Stomach smooth muscle (tissue), 2 donors: ENCODE measurements at regions not wholly inside any gene's neighbourhood (a gene's known extent, or its start where the extent isn't known, plus 50 kb on each side); places are given as distances from the start of the nearest gene placed in this dataset.

Experiments used
- H3K27ac ChIP-seq: one replicate; pipeline ENCODE4 v1.7.0; 2013; ENCODE audit warnings: mild to moderate bottlenecking, low read length, inconsistent platforms
- H3K27me3 ChIP-seq, 2 donors: one replicate each; pipeline ENCODE4 v1.7.0; 2013; ENCODE audit warnings: low read length in 2 of 2; ENCODE audit not compliant: insufficient read depth in 2 of 2, control insufficient read depth in 1 of 2
- H3K36me3 ChIP-seq, 2 donors: one replicate each; pipeline ENCODE4 v1.7.0; 2013; ENCODE audit warnings: low read length in 2 of 2; ENCODE audit not compliant: control insufficient read depth in 2 of 2, insufficient read depth in 2 of 2
- H3K4me1 ChIP-seq: one replicate; pipeline ENCODE4 v1.7.0; 2013; ENCODE audit warnings: low read length; ENCODE audit not compliant: control insufficient read depth, insufficient read depth
- H3K4me3 ChIP-seq, 2 donors: one replicate each; pipeline ENCODE4 v1.7.0; 2013; ENCODE audit warnings: low read length in 2 of 2
- H3K9ac ChIP-seq, 2 donors: one replicate each; pipeline ENCODE4 v1.7.0; 2013; ENCODE audit warnings: low read length in 2 of 2, mild to moderate bottlenecking in 1 of 2
- H3K9me3 ChIP-seq, 2 donors: one replicate each; pipeline ENCODE4 v1.7.0; 2013; ENCODE audit warnings: low read length in 2 of 2; ENCODE audit not compliant: control insufficient read depth in 2 of 2
- donor health status: healthy.
- donor health status: Pancreatic carcinoma.

DNA sequence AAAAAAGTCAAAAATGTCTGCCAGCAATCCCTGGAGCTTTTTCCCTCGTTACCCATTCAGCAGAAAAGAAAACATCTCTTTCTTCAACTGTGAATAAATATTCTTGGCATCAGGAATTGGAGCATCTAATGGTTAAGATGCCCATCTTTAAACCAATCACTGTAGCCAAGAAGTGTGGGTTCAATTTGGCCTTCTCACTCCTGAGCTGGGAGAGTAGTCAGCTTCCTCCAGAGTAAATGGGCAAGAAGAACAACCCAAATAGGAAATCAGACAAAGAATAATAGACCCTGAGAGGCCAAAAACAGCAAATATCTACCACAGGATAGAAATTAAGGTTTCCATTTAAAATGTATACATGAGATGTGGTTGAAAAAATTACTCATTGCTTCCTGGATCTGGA, 508.0 kb upstream of the MDFIC2 start:
- H3K4me3 ChIP-seq = no peak overlapping the region
- peaks cover 0 to 3% of the 10 kb centered on the region in 2 donors for H3K9me3 ChIP-seq
- H3K27me3 ChIP-seq = no peaks in the 10 kb centered on the region
- no peaks in the 10 kb centered on the region for H3K36me3 ChIP-seq
- H3K27ac ChIP-seq = no peak overlapping the region
- H3K4me1 ChIP-seq = no peaks in the 10 kb centered on the region
- no peak overlapping the region for H3K9ac ChIP-seq

- Histone ChIP-seq H3K9ac (no peak overlapping the region), H3K4me1 (no peaks in the 10 kb centered on the region), H3K27me3 (no peaks in the 10 kb centered on the region), H3K9me3 (peaks cover 0 to 3% of the 10 kb centered on the region in 2 donors), H3K4me3 (no peak overlapping the region), H3K27ac (no peak overlapping the region), H3K36me3 (no peaks in the 10 kb centered on the region)
These were observed 505.7 kb upstream of the MDFIC2 start for GRCh38 chr3:70818145-70818544.

DNA sequence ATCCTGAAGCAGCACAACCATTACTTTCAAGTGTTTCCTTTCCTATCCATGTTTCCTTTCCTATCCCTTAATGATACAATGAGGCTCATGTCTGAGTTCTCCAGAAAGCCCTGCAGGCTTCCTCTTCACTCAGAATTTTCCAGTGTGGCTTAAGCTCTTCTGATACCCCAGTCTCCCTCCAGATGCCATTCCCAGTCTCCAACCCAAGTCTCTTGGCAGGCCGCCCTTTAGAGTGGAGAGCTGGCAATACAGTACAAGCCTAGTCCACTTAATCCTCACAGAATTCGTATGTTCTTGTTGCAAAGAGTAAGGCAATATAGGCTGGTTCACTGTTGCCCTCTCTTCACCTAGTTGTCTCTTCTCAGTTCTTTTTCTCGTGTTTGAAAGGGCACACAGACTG, 503.9 kb upstream of the MDFIC2 start:
- Histone ChIP-seq H3K27ac (no peak overlapping the region), H3K36me3 (no peaks in the 10 kb centered on the region), H3K4me3 (no peak overlapping the region), H3K27me3 (no peaks in the 10 kb centered on the region), H3K9me3 (peaks cover 0 to 3% of the 10 kb centered on the region in 2 donors), H3K9ac (no peak overlapping the region), H3K4me1 (no peaks in the 10 kb centered on the region)

DNA sequence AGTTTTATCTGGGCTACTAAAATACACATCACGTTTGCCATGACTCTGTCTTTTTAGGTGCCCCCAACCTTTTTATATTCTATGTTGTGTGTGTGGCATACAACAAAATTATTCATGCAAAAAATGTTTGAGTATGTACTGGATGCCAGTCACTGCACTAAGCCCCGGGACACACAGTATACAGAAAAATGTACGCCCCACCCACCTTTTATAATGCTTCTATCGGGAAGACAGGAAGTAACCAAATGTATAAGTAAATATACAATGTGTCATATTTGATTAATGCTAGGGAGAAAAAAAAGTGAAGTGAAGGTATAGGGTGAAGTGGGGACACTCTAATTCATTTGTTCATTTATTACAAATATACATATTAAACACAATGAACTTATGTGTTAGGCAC, 503.4 kb upstream of the MDFIC2 start:
- H3K36me3 ChIP-seq = no peaks in the 10 kb centered on the region
- H3K9ac ChIP-seq = no peak overlapping the region

DNA sequence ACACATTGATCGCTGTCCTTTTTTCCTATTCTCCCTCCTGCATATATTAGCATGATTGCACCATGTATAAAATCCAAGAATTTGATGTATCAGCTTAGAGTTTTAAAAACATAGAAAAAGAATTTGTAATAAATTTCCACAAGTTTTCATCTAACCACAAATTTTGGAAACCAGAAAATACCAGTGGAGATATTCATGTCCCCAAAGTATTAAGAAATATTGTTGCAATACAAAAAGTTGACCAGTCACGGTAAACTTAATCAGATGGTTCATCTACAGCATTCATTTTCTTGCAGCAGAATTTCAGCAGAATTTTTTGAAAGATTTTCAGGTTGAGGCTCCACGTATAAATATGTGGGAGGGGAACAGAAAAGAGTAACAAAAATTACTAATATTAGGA, 500.9 kb upstream of the MDFIC2 start:
- H3K9ac ChIP-seq = no peak overlapping the region
- no peak overlapping the region for H3K4me3 ChIP-seq
- no peaks in the 10 kb centered on the region for H3K27me3 ChIP-seq
- H3K36me3 ChIP-seq = no peaks in the 10 kb centered on the region
- H3K27ac ChIP-seq = no peak overlapping the region
- peaks cover 0 to 3% of the 10 kb centered on the region in 2 donors for H3K9me3 ChIP-seq
- H3K4me1 ChIP-seq = no peaks in the 10 kb centered on the region

More for the DNA sequence above, 503.4 kb upstream of the MDFIC2 start:
- H3K27me3 ChIP-seq = no peaks in the 10 kb centered on the region
- H3K27ac ChIP-seq = no peak overlapping the region
- peaks cover 0 to 3% of the 10 kb centered on the region in 2 donors for H3K9me3 ChIP-seq
- H3K4me3 ChIP-seq = no peak overlapping the region
- H3K4me1 ChIP-seq = no peaks in the 10 kb centered on the region

- H3K27ac ChIP-seq = no peak overlapping the region
- no peaks in the 10 kb centered on the region for H3K36me3 ChIP-seq
- H3K27me3 ChIP-seq = no peaks in the 10 kb centered on the region
- H3K9ac ChIP-seq = no peak overlapping the region
- H3K4me1 ChIP-seq = no peaks in the 10 kb centered on the region
- H3K9me3 ChIP-seq = peaks cover 0 to 3% of the 10 kb centered on the region in 2 donors
- H3K4me3 ChIP-seq = no peak overlapping the region
These were observed 499.4 kb upstream of the MDFIC2 start for GRCh38 chr3:70811880-70812279.

GRCh38 chr3:70808881-70809280, 496.4 kb upstream of the MDFIC2 start:
- Histone ChIP-seq H3K9me3 (no peaks in the 10 kb centered on the region), H3K9ac (no peak overlapping the region), H3K27ac (no peak overlapping the region), H3K4me3 (no peak overlapping the region), H3K4me1 (no peaks in the 10 kb centered on the region), H3K27me3 (no peaks in the 10 kb centered on the region), H3K36me3 (no peaks in the 10 kb centered on the region)

DNA sequence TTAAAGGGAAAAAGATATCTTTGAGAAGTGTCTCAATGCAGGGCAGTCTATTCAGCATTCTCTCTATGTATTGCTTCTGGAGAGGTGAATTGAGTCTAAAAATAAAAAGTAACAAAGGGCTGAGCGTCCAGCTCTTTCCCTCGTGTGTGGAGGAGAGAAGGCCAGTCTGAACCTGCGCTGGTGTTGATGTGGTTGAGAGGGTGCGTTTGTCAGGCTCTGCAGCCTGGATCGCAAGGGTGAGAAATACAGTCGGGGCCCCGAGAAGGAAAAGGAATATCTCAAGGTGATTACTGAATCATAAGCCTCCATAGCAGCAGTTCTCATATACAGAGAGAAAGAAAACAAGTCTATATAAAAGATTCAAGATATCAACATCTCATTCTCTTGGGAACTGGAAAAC, 494.1 kb upstream of the MDFIC2 start:
- no peaks in the 10 kb centered on the region for H3K9me3 ChIP-seq
- no peak overlapping the region for H3K27ac ChIP-seq
- no peaks in the 10 kb centered on the region for H3K27me3 ChIP-seq
- H3K4me3 ChIP-seq = no peak overlapping the region
- no peaks in the 10 kb centered on the region for H3K4me1 ChIP-seq
- no peaks in the 10 kb centered on the region for H3K36me3 ChIP-seq
- no peak overlapping the region for H3K9ac ChIP-seq

- H3K27me3 ChIP-seq = no peaks in the 10 kb centered on the region
- H3K9ac ChIP-seq = no peak overlapping the region
- H3K9me3 ChIP-seq = no peaks in the 10 kb centered on the region
- H3K4me3 ChIP-seq = no peak overlapping the region
- no peaks in the 10 kb centered on the region for H3K4me1 ChIP-seq
- H3K36me3 ChIP-seq = no peaks in the 10 kb centered on the region
- no peak overlapping the region for H3K27ac ChIP-seq
These were observed 493.6 kb upstream of the MDFIC2 start for GRCh38 chr3:70806021-70806420.

- no peak overlapping the region for H3K9ac ChIP-seq
- no peak overlapping the region for H3K27ac ChIP-seq
- H3K4me1 ChIP-seq = no peaks in the 10 kb centered on the region
- H3K36me3 ChIP-seq = no peaks in the 10 kb centered on the region
- H3K27me3 ChIP-seq = no peaks in the 10 kb centered on the region
- no peaks in the 10 kb centered on the region for H3K9me3 ChIP-seq
- H3K4me3 ChIP-seq = peak overlapping the region; percentile 5 to 24
These were observed 492.8 kb upstream of the MDFIC2 start for GRCh38 chr3:70805061-70805889.

DNA sequence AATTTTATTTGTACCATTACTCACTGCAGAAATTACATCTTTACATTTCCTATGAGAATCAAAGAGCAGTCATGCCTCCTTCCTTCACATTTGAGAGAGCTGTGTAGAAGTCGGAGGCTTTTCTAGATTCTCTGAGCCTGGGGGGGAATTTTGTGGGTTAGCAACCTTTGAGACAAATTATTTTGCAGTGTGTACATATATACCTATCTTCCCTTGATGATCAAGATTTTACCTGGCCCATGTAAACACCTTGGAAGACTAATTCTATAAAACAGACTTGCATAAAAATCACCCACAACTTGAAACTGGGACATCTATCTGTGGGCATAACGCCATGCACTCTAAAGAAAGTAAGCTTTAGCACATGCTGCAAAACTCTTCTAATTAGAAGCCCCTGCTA, 491.5 kb upstream of the MDFIC2 start:
- no peak overlapping the region for H3K27ac ChIP-seq
- no peaks in the 10 kb centered on the region for H3K4me1 ChIP-seq
- no peaks in the 10 kb centered on the region for H3K36me3 ChIP-seq
- no peaks in the 10 kb centered on the region for H3K27me3 ChIP-seq
- H3K9me3 ChIP-seq = no peaks in the 10 kb centered on the region
- H3K4me3 ChIP-seq = no peak overlapping the region
- no peak overlapping the region for H3K9ac ChIP-seq
